VCaP (cell line): ENCODE measurements at regions not wholly inside any gene's neighbourhood (a gene's known extent, or its start where the extent isn't known, plus 50 kb on each side); places are given as distances from the start of the nearest gene placed in this dataset.

Experiments used
- H3K27ac ChIP-seq: fragments of 450-650 bp; 2 replicates; pipeline ENCODE4 v1.5.1; 2017
- TF ChIP-seq, protein P1 (sequence below): fragments of 450-650 bp; conservative IDR thresholded peaks from 2 replicates; pipeline ENCODE4 v1.5.1; 2017; ENCODE audit warnings: mild to moderate bottlenecking, moderate library complexity

- TF ChIP-seq, protein P1, sequence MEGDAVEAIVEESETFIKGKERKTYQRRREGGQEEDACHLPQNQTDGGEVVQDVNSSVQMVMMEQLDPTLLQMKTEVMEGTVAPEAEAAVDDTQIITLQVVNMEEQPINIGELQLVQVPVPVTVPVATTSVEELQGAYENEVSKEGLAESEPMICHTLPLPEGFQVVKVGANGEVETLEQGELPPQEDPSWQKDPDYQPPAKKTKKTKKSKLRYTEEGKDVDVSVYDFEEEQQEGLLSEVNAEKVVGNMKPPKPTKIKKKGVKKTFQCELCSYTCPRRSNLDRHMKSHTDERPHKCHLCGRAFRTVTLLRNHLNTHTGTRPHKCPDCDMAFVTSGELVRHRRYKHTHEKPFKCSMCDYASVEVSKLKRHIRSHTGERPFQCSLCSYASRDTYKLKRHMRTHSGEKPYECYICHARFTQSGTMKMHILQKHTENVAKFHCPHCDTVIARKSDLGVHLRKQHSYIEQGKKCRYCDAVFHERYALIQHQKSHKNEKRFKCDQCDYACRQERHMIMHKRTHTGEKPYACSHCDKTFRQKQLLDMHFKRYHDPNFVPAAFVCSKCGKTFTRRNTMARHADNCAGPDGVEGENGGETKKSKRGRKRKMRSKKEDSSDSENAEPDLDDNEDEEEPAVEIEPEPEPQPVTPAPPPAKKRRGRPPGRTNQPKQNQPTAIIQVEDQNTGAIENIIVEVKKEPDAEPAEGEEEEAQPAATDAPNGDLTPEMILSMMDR: no peak
- no peak overlapping the region for H3K27ac ChIP-seq
These were observed 457.1 kb upstream of the BOD1L1 start for GRCh38 chr4:14084598-14084997.

GRCh38 chr4:14087459-14087858 is 459.9 kb upstream of the BOD1L1 start:
- TF ChIP-seq, protein P1: no peak
- H3K27ac ChIP-seq: no peak overlapping the region

DNA sequence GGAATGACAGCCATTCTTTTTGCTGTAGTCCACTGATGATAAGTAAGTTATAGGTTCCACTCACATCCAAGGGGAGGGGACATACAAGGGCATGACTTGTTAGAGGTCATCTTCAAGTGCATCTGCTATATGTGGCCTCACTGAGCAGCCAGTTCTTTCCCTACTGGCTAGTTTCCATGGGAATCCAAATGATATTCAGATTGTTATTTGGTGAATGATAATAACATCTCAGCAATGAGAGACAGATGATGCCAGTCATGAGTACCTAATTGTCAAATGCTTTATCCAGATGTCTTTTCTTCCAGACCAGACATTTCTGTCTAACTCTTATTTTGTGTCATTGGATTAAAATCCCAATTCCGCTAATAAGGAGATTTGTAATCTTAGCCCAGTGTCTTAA is 460.4 kb upstream of the BOD1L1 start:
- H3K27ac ChIP-seq: no peak overlapping the region
- TF ChIP-seq, protein P1: no peak

DNA sequence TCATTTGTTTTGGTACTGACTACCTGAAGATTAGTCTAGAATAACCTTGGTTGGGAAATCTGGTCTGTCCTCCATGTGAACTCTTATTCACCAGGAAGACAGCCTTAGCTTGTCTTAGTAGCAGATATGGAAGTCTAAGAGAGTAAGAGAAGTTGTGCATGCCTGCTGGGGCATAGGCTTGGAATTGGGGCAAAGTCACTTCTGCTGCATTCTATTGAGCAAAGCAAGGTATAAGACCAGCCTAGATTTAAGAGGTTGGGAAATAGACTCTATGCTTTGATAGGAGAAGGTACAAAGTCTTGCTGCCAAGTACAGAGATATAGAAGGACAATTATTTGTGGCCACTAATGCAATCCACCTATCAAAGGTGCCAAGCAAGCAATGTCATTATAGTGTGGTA is 464.0 kb upstream of the BOD1L1 start:
- TF ChIP-seq, protein P1: no peak
- no peak overlapping the region for H3K27ac ChIP-seq

DNA sequence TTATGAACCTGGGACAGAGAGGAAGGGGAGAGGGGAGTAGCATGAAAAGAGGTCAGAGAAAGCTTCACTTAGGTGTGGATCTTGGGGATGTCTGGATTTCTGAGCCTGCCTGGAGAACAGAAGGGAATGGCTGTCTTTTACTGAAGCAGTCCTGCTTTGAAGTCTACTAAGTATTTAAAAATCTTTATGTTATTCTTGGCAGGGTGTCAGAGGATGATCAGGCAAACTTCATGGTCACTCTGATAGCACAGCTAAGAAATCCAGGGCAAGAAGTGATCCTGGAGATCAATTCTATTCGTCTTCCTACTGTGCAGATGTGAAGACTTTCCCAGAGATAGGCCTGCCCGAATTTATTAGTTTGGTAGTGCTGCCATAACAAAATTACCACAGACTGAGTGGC is 464.4 kb upstream of the BOD1L1 start:
- H3K27ac ChIP-seq: no peak overlapping the region
- TF ChIP-seq, protein P1: no peak

- TF ChIP-seq, protein P1: no peak
- H3K27ac ChIP-seq: no peak overlapping the region
These were observed 465.2 kb upstream of the BOD1L1 start for GRCh38 chr4:14092741-14093140.

- H3K27ac ChIP-seq: no peak overlapping the region
- TF ChIP-seq, protein P1: no peak
These were observed 468.3 kb upstream of the BOD1L1 start for GRCh38 chr4:14095831-14096230.
